ENCODE measurements at regions not wholly inside any gene's neighbourhood (a gene's known extent, or its start where the extent isn't known, plus 50 kb on each side); places are given as distances from the start of the nearest gene placed in this dataset.
"Not testable (repeated sequence)": the region's sequence is repeated elsewhere in the genome, so short reads cannot be mapped to it uniquely, and the experiment has no call there.

- TF ChIP-seq POLR2A, CTCF (IDR thresholded peaks at IDR 0.05): not testable (repeated sequence)
Observed at GRCh38 chr7:76862241-76862640, 169.9 kb downstream of the SPDYE17 start.
